Kidney epithelial cell (primary cell): ENCODE measurements at regions not wholly inside any gene's neighbourhood (a gene's known extent, or its start where the extent isn't known, plus 50 kb on each side); places are given as distances from the start of the nearest gene placed in this dataset.

Experiments
- DNase-seq: peaks from one replicate; pipeline ENCODE4 v3.0.0-alpha.2; 2010; ENCODE audit warnings: low read depth
- H3K27me3 ChIP-seq: 2 replicates; pipeline ENCODE4 v1.6.0; 2011; ENCODE audit warnings: low read length; ENCODE audit not compliant: control insufficient read depth, insufficient read depth
- H3K36me3 ChIP-seq: 2 replicates; pipeline ENCODE4 v1.5.1; 2011; ENCODE audit warnings: low read length; ENCODE audit not compliant: control insufficient read depth, insufficient read depth
- H3K4me3 ChIP-seq: 2 replicates; pipeline ENCODE4 v1.5.1; 2011; ENCODE audit warnings: low read depth, mild to moderate bottlenecking, control low read depth, low read length
- CTCF ChIP-seq: IDR thresholded peaks from 2 replicates; pipeline ENCODE4 v1.5.1; 2011; ENCODE audit warnings: mild to moderate bottlenecking, moderate library complexity, low read length, control low read depth, inconsistent platforms; ENCODE audit not compliant: insufficient read depth, poor library complexity, severe bottlenecking

- DNase-seq = no peak
- no peaks in the 10 kb centered on the region for H3K36me3 ChIP-seq
- no peak for TF ChIP-seq CTCF
These were observed 199.5 kb upstream of the HS3ST1 start for GRCh38 chr4:11628093-11628725.

GRCh38 chr4:11626066-11626465, 197.4 kb upstream of the HS3ST1 start:
- H3K27me3 ChIP-seq = no peaks in the 10 kb centered on the region
- no peak overlapping the region for H3K4me3 ChIP-seq
- TF ChIP-seq CTCF = no peak
- no peak for DNase-seq
- no peaks in the 10 kb centered on the region for H3K36me3 ChIP-seq

More at GRCh38 chr4:11628093-11628725, 199.5 kb upstream of the HS3ST1 start:
- no peaks in the 10 kb centered on the region for H3K27me3 ChIP-seq
- no peak overlapping the region for H3K4me3 ChIP-seq

- H3K4me3 ChIP-seq = no peak overlapping the region
- DNase-seq = no peak
- no peaks in the 10 kb centered on the region for H3K36me3 ChIP-seq
- no peaks in the 10 kb centered on the region for H3K27me3 ChIP-seq
- no peak for TF ChIP-seq CTCF
These were observed 196.5 kb upstream of the HS3ST1 start for GRCh38 chr4:11625211-11625610.

GRCh38 chr4:11624370-11624769, 195.7 kb upstream of the HS3ST1 start:
- DNase-seq = no peak
- no peak overlapping the region for H3K4me3 ChIP-seq
- no peaks in the 10 kb centered on the region for H3K36me3 ChIP-seq
- TF ChIP-seq CTCF = no peak
- no peaks in the 10 kb centered on the region for H3K27me3 ChIP-seq

- Histone ChIP-seq H3K4me3 (no peak overlapping the region), H3K36me3 (no peaks in the 10 kb centered on the region), H3K27me3 (no peaks in the 10 kb centered on the region)
- no peak for DNase-seq
- TF ChIP-seq CTCF = peak; percentile 58
These were observed 195.0 kb upstream of the HS3ST1 start for GRCh38 chr4:11623726-11624037.
